HL-60 (cell line): ENCODE measurements at regions not wholly inside any gene's neighbourhood (a gene's known extent, or its start where the extent isn't known, plus 50 kb on each side); places are given as distances from the start of the nearest gene placed in this dataset.

Experiments
- CTCF ChIP-seq: IDR thresholded peaks from one replicate; pipeline ENCODE4 v1.5.1; 2011; ENCODE audit warnings: low read length, control low read depth, inconsistent platforms; ENCODE audit not compliant: insufficient read depth
- GABPA ChIP-seq: IDR thresholded peaks from 2 replicates; pipeline ENCODE4 v1.6.1; 2012; ENCODE audit warnings: low read depth
- REST ChIP-seq: IDR thresholded peaks from 2 replicates; pipeline ENCODE4 v1.6.1; 2012; ENCODE audit warnings: low read depth; ENCODE audit not compliant: insufficient replicate concordance
- SPI1 ChIP-seq: IDR thresholded peaks from 2 replicates; pipeline ENCODE4 v1.6.1; 2012; ENCODE audit warnings: low read depth, mild to moderate bottlenecking, borderline replicate concordance

- TF ChIP-seq REST (no peak), SPI1 (no peak), CTCF (no peak), GABPA (no peak)
Measured at GRCh38 chr3:71931922-71932321, 147.0 kb upstream of the PROK2 start.
